Astrocyte (in vitro differentiated cells and primary cell): ENCODE measurements at regions not wholly inside any gene's neighbourhood (a gene's known extent, or its start where the extent isn't known, plus 50 kb on each side); places are given as distances from the start of the nearest gene placed in this dataset.

Experiments
- EZH2 ChIP-seq: IDR thresholded peaks from 2 replicates; pipeline ENCODE4 v1.6.1; 2012; ENCODE audit warnings: mild to moderate bottlenecking, low read length, inconsistent platforms; ENCODE audit not compliant: insufficient read depth
- TF ChIP-seq, protein P1 (sequence below): IDR thresholded peaks from 2 replicates; pipeline ENCODE4 v1.5.1; 2011; ENCODE audit warnings: low read depth, mild to moderate bottlenecking, inconsistent platforms, low read length, moderate library complexity; ENCODE audit not compliant: insufficient read depth

DNA sequence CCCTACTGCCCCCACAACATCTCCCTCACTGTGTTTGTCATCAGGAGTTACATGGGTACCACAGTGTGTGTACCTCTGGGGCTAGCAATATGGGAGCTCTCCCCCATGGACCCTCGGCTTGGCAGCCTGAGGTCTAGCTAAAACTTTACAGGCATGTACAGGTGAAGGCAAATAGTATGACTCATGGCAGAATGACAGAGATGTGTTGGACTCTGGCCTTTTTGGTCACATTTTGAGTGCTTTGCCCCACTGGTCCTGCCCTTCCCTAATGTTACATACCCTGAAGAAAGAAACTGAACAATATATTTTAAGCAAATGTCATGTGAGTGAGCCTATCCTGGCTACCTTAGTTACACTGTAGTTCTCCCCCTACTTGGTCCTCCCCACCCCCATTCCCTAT, 124.0 kb downstream of the NGF start:
- TF ChIP-seq, protein P1, sequence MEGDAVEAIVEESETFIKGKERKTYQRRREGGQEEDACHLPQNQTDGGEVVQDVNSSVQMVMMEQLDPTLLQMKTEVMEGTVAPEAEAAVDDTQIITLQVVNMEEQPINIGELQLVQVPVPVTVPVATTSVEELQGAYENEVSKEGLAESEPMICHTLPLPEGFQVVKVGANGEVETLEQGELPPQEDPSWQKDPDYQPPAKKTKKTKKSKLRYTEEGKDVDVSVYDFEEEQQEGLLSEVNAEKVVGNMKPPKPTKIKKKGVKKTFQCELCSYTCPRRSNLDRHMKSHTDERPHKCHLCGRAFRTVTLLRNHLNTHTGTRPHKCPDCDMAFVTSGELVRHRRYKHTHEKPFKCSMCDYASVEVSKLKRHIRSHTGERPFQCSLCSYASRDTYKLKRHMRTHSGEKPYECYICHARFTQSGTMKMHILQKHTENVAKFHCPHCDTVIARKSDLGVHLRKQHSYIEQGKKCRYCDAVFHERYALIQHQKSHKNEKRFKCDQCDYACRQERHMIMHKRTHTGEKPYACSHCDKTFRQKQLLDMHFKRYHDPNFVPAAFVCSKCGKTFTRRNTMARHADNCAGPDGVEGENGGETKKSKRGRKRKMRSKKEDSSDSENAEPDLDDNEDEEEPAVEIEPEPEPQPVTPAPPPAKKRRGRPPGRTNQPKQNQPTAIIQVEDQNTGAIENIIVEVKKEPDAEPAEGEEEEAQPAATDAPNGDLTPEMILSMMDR, result no peak
- no peak for TF ChIP-seq EZH2
